SK-MEL-5 (cell line): ENCODE measurements at regions not wholly inside any gene's neighbourhood (a gene's known extent, or its start where the extent isn't known, plus 50 kb on each side); places are given as distances from the start of the nearest gene placed in this dataset.
"Not testable (repeated sequence)": the region's sequence is repeated elsewhere in the genome, so short reads cannot be mapped to it uniquely, and the experiment has no call there.

Experiments
- DNase-seq: peaks from one replicate; pipeline ENCODE4 v3.0.0-alpha.2; 2016; ENCODE audit warnings: low read depth, low spot score
- in situ Hi-C: cut with HindIII; loops from 2 replicates; pipeline ENCODE4 v1.10.0; 2016; ENCODE audit warnings: low sequenced_read_pairs, high pct_unique_total_duplicates, low pct_unique_long_range_greater_than_20kb

DNA sequence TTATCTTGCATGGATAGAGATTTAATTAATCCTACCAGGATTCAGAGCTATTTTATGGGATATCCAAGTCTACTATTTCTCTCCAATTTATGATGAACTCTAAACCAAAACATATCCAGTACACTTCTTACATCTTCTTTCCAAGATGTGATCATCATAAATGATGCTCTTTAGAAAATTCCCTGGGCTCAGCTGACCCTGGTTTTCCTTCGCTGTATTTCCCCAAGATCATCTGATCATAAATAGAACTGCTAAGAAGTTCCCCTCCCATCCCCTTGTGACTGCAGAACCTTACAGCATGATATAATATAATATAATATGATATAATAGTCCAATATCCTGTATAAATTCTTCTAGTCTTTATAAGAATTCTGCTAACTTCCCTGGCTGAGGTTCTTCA is 114.6 kb upstream of the LYZL2 start:
- in situ Hi-C loops: no loop called here
- DNase-seq: no peak

GRCh38 chr10:30743586-30743985 is 114.0 kb upstream of the LYZL2 start:
- DNase-seq: no peak
- in situ Hi-C loops: no loop called here

- in situ Hi-C loops: no loop called here
- no peak for DNase-seq
Measured at GRCh38 chr10:30742471-30742870, 112.9 kb upstream of the LYZL2 start.

- in situ Hi-C loops, DNase-seq: not testable (repeated sequence)
Measured at GRCh38 chr10:30740774-30741173, 111.2 kb upstream of the LYZL2 start.

DNA sequence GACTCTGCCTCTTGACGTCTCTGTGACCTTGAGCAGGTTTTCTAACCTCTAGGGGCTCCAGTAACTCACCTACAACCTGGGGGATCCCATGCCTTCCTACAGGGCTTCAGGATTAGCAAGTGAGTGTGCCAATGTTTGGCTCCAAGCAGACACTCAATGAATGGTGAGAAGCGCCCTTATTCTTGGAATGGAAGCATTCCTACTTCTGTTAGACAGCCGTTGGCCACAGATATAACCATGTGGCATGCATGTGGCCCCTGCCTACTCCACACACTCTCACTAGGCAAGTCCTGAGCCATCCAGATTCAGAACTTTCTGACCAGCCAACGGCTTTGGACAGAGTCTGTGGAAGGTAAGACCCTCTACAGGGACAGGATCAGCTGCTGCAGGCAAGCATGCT is 108.9 kb upstream of the LYZL2 start:
- DNase-seq: no peak
- in situ Hi-C loops: no loop called here

DNA sequence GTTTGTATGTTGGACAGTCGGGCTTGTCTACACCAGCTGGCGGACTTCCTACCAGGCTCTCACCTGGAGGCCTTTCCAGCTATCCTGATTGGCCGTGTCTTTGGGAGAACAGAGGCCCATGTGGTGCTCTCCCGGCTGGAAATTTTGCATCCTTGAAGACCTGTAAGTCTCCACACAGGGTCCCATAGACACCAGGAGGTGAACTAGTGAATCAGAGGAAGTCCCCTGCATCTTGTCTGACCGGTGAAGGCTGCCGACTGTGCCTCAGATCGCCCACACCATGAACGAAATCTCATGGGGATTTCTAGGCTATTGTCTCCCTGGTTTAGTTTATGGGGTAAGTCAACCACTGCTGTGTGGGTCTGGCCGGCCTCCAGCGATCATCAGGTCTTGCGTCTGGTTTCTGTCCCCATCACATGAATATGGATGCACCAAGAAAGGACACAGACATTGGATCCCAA is 108.4 kb upstream of the LYZL2 start:
- no peak for DNase-seq
- in situ Hi-C loops: no loop called here

DNA sequence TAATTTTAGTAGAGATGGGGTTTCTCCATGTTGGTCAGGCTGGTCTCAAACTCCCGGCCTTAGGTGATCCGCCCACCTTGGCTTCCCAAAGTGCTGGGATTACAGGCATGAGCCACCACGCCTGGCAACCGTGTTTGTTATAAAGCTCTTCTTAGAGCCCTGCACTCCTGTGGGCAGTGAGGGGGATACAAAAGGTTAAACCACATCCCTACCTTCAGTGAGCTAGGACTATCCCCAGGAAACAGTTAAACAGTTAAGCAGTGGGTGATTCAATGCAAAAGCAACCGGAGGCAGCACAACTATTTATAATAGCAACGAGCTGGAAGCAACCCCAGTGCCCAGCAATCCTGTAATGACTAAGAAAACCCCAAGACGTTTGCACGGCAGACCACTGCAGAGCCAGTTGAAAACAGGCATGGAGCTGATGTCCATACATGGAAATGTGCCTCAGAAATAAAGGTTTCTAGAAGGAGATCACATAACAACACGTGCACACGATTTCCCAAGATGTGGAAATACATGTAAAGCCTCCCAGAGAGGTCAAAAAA is 107.2 kb upstream of the LYZL2 start:
- in situ Hi-C loops: no loop called here

GRCh38 chr10:30734901-30735300 is 105.3 kb upstream of the LYZL2 start:
- DNase-seq: no peak
- in situ Hi-C loops: no loop called here

More for the DNA sequence above, 107.2 kb upstream of the LYZL2 start:
- DNase-seq: no peak

DNA sequence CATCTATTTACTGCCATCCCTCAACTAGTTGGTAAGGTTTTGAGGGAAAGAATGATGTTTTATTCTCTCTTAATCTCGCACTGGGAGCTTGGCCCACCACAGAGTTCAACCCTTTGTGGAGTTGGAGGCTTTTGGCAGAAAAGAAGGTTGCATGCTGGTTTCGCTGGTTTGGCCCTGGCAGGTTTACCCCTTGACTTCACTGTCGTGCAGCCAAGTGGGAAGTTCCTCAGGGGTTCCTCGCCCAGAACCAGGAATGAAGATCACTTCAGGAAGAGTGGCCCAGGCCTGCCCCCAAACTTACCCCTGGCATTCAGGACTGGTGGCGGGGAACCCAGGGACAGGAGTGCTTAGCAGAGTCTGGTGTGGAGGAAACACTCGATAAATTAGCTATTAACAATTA is 103.1 kb upstream of the LYZL2 start:
- DNase-seq: no peak
- in situ Hi-C loops: no loop called here

DNA sequence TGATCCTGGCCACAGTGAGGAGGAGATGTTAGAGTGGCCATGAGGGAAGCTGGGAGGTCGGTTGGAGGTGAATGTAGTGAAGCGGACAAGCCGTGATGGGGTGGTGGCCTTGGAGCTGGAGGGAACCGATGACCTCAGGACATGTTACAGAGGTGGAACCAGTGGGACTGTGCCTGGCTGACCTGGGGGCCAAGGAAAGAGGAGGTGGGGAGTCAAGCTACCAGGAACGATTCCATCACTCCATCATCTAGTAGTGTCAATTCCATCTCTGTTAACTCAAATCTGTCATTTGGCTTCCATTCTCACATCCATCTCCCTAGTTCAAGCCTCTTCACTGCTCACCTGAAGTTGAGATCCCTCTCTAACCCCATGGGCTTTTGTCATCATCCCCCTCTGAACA is 102.4 kb upstream of the LYZL2 start:
- in situ Hi-C loops: no loop called here
- DNase-seq: no peak

GRCh38 chr10:30730306-30730705 is 100.8 kb upstream of the LYZL2 start:
- in situ Hi-C loops: no loop called here
- no peak for DNase-seq

GRCh38 chr10:30728766-30729165 is 99.2 kb upstream of the LYZL2 start:
- DNase-seq: no peak
- in situ Hi-C loops: no loop called here

DNA sequence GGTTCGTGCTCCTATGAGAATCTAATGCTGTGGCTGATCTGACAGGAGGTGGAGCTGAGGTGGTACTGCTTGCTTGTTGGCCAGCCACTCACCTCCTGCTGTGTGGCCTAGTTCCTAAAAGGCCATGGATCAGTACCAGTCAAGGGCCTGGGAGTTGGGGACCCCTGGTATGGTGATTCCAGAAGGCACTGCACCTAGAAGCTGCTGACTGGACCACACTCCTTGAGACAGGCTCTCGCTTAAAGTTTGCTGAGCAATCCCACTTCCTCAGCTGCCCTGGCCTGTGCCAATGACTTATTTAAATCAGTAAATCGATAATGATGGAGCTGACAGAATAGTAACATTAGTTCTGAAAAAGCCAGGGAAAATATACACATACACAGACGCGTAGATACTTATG is 98.6 kb upstream of the LYZL2 start:
- in situ Hi-C loops: no loop called here
- no peak for DNase-seq

DNA sequence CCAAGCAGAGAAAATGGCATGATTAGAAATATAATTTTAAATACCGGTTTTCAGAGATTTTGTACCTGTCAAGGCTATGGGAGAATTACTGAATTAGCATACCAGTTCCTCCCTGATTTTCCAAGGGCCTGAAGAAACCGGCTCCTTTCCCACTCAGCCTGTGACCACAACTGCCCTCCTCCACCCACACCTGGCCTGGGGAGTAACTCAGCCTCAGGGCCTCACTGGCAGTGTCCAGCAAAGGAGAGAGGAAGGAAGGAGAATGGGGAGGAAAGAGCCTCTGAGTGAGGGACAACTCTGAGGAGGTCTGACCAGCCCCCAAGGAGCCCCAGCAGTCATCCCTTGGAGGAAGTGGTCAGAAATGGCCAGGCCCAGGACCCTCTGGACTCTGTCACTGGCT is 98.0 kb upstream of the LYZL2 start:
- no peak for DNase-seq
- in situ Hi-C loops: no loop called here

GRCh38 chr10:30726783-30727414 is 97.3 kb upstream of the LYZL2 start:
- in situ Hi-C loops: not testable (repeated sequence)
- DNase-seq: peak; percentile 58

GRCh38 chr10:30725661-30726060 is 96.1 kb upstream of the LYZL2 start:
- no peak for DNase-seq
- in situ Hi-C loops: no loop called here

DNA sequence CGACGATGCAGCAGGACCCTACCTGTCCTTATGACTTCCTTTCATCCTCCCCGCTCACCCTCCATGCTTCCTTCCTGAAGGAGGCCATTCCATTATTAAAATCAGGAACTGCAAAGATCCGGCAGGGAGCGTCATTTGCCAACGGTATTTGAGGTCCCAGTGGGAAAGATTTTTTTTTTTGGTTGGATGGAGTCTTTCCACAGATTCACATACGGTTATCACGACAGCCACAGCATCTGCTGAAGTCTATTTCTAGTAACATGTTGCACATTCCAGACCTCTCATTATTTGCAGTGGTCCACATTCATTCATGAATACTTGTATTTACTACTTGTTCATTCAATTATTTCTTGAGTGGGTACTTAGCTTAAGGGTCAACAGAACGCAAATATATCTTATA is 94.7 kb upstream of the LYZL2 start:
- DNase-seq: no peak

GRCh38 chr10:30722956-30723620 is 93.5 kb upstream of the LYZL2 start:
- no peak for DNase-seq
- in situ Hi-C loops: no loop called here

More for the DNA sequence above, 94.7 kb upstream of the LYZL2 start:
- in situ Hi-C loops: no loop called here

DNA sequence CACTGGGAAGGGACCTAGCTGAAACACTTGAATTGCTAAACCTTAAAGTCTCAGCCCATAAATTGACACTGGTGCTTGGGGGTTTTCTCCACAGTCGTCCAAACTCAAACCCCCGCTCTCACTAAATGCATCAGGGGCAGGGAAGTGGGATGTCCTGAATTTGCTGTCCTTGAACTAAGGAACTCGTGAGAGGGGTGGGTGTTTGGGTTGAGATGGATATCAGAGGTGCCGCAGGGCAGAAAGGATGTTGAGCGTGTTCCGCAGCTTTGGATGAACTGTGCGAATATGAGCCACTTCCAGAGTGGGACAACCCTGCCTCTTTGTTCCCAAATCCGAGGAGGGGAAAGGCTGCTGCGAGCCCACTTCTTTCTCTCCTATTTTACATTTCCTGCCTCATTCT is 90.3 kb upstream of the LYZL2 start:
- no peak for DNase-seq
- in situ Hi-C loops: no loop called here
